Stimulated activated CD4-positive, alpha-beta T cell treated with anti-CD3 and anti-CD28 coated beads, Interleukin-2, amount 100 ng/mL, for 48 hours (primary cell): ENCODE measurements at regions not wholly inside any gene's neighbourhood (a gene's known extent, or its start where the extent isn't known, plus 50 kb on each side); places are given as distances from the start of the nearest gene placed in this dataset.
"Not testable (repeated sequence)": the region's sequence is repeated elsewhere in the genome, so short reads cannot be mapped to it uniquely, and the experiment has no call there.

ENCODE experiments used
- DNase-seq, 2 donors: peaks; one replicate each; pipeline ENCODE4 v3.0.0-alpha.2; 2020

DNA sequence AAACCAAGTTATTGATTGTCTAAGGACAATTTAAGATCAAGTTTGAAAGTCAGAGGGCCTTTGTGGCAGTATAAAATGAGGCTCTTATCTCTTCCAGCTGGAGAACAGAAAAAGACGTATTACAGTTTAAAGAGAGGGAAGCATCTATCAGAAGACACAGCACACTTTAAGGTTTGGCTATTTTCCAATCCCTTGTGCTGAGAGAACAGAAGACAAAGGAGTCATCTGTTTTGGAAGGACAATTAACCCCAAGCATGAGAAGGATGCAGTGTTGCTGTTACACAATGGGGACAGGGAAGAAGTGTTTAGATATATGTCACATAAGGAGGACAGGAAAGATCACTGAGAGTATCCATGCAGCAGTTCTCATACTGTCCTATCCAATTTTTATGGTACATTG is 1224.2 kb upstream of the SORCS1 start:
- no peak for DNase-seq

GRCh38 chr10:108385963-108386362 is 1221.5 kb upstream of the SORCS1 start:
- DNase-seq, result no peak

GRCh38 chr10:108384378-108384777 is 1219.9 kb upstream of the SORCS1 start:
- DNase-seq, result no peak

DNA sequence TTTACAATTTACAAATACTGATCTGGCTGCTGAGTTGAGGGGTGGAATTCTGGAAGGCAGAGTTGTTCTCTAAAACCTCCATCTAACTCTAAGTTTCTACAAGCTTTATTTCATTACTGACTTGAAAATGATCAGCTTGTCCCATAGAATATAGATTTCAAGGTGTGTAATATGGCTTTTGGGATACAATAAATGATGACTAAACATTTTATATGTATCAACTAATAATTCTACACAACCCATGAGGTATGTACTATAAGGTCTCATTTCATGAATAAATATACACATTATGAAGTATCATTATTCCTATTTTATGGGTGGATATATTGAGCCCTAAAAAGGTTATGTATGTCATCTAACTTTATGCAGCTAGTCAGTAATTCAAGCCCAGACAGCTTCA is 1214.3 kb upstream of the SORCS1 start:
- no peak for DNase-seq

- DNase-seq, result no peak
Measured at GRCh38 chr10:108375691-108376090, 1211.2 kb upstream of the SORCS1 start.

DNA sequence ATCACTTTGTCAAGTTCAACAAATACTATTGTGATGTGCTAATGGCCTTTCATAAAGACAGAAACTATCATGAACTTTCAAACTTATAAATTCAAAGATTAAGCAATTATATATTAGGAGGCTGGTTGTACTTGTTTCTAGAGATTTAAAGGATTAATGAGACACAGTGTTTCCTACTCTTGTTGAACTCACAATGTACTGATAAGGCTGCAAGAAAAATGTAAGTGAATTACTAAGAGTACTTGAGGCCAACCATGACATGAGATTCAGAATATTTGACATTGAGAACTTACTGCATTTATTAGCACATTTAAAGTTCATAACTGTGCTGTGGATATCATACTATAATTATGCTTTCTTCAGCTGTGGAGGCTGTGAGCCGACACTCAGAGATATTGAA is 1210.5 kb upstream of the SORCS1 start:
- no peak for DNase-seq

DNA sequence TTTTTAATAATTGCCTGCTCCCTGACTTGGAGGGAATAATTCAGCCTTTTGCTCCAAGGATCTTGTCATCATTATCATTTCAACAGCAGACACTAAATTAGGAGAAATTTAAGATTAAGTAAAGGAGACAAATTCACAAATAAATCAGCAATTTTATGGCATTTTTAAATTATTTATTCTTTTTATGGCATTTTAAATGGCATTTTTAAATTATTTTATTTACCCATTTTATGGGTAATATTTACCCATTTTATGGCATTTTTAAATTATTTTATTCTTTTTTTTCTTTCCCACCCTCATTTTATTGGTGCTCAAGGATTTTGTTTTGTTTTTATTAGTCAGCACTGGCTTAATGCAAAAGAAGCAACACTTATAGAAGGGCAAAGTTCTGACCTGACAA is 1201.0 kb upstream of the SORCS1 start:
- no peak for DNase-seq

GRCh38 chr10:108363576-108363975 is 1199.1 kb upstream of the SORCS1 start:
- no peak for DNase-seq

DNA sequence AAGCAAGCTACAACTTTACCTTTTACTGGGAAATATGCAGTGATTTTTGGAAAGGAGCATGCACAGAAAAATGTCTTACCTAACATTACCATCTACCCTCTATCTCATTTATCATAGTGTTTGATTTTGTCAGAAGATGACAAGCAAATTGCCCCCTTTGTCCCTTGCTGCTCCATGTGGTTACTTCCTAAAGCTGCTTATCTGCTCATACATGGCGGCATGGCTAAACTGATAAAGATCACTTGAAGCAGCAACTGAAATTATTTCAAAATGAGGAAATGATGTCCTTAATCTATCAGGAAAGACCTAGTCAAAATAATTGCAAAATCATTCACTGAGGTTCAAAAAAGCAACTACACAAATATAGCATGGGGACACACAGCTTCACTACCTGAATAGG is 1198.5 kb upstream of the SORCS1 start:
- DNase-seq, result no peak

- no peak for DNase-seq
Measured at GRCh38 chr10:108362296-108362695, 1197.8 kb upstream of the SORCS1 start.

GRCh38 chr10:108360187-108360586 is 1195.7 kb upstream of the SORCS1 start:
- DNase-seq, result no peak

GRCh38 chr10:108358912-108359311 is 1194.4 kb upstream of the SORCS1 start:
- DNase-seq, result no peak

DNA sequence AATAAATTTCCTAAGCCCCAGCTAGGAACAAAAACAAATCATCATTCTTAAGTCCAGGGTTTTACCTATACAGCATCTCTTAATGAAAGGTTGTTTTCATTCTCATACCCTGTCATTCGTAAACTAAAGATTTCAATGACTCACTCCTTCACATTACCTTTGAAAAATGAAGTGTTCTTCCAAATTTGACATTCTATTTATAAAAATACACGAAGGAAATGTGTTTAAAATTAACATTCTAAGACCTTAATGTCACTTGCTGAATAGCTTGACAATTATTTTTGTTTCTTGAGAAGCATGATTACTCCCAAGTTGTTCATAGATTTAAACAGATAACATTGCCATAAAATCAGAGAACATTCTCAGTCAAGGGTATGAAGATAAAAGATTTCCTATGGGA is 1188.3 kb upstream of the SORCS1 start:
- DNase-seq, result no peak

- no peak for DNase-seq
Measured at GRCh38 chr10:108348215-108348614, 1183.7 kb upstream of the SORCS1 start.

- DNase-seq, result no peak
Measured at GRCh38 chr10:108346066-108346465, 1181.6 kb upstream of the SORCS1 start.

- DNase-seq, result no peak
Measured at GRCh38 chr10:108338146-108338545, 1173.6 kb upstream of the SORCS1 start.

DNA sequence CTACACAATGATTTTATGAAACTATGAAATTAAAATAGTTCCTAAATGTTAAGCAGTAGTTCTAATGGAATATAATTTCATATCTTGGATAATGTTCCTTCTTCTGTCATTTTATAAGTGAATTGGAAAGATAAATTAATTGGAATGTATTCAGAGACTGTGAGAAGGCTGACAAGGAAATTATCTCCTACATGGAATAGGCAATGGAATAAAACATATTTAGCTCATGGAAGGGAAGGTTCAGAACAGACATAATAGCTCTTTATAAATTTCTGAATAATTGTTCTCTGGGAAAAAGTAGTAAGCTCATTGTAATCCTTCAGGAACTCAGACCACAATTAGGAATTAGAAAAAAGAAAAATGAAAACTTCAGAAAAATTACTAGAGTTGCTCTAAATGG is 1172.3 kb upstream of the SORCS1 start:
- no peak for DNase-seq

DNA sequence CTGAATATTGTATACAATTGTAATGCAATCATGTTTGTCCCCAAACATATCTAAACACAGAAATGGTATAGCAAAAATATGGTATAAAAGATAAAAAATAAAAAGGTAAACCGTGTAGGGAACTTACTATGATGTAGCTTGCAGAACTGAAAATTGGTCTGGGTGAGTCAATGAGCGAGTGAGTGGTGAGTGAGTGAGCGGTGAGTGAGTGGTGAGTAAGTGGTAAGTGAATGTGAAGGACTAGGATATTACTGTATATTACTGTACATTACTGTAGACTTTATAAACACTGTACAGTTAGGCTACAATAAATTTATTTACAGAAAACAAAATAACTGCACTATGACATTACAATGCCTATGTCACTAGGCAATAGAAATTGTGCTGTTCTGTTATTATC is 1163.2 kb upstream of the SORCS1 start:
- DNase-seq, result no peak

- no peak for DNase-seq
Measured at GRCh38 chr10:108323274-108323798, 1158.8 kb upstream of the SORCS1 start.

DNA sequence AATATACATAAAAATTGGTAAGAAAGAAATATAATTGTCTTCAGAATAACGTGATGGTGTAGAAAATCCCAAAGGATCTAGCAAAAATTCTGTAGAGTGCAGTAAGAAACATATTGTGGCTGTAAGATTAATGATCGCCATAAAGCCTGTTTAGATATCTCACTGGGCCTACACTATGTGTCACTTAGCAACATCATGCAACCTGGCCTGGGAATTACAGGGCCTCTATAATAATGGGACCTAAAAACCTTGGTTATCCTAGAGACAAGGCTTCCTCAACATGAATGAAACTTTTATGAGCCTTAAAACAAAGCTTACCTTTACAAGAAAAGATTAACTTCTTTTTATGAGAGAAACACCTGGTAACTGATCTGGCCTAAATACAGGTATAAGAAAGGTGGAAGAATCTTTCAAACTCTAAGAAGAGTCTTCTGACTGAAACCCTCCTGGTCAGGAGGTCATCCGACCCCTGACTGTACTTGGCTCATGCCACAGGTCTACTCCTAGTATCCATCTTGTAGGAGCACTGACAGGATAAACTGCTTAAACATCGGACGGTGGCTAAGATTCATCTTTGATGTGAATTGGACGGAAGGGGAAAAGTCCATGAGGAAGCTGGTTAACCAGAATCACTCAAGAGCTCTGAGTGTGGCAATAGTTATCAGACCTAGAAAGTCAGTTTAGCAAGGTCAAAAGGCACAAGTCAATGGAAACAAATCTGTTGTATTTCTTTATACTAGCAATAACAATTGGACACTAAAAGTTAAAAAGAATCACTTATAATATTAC is 1155.1 kb upstream of the SORCS1 start:
- no peak for DNase-seq

GRCh38 chr10:108315636-108316035 is 1151.1 kb upstream of the SORCS1 start:
- not testable (repeated sequence) for DNase-seq

GRCh38 chr10:108307925-108308312 is 1143.4 kb upstream of the SORCS1 start:
- DNase-seq, result no peak

- DNase-seq, result no peak
Measured at GRCh38 chr10:108307250-108307924, 1142.9 kb upstream of the SORCS1 start.

- no peak for DNase-seq
Measured at GRCh38 chr10:108303149-108303548, 1138.6 kb upstream of the SORCS1 start.
